OCI-M2 (cell line): ENCODE measurements at regions not wholly inside any gene's neighbourhood (a gene's known extent, or its start where the extent isn't known, plus 50 kb on each side); places are given as distances from the start of the nearest gene placed in this dataset.

ENCODE experiments used
- DNase-seq: peaks from one replicate; lab custom pipeline; 2025; ENCODE audit not compliant: unreplicated experiment; lab: John Stamatoyannopoulos, UW

GRCh38 chr3:17810759-17811158 is 68.3 kb upstream of the TBC1D5 start:
- no peak for DNase-seq

DNA sequence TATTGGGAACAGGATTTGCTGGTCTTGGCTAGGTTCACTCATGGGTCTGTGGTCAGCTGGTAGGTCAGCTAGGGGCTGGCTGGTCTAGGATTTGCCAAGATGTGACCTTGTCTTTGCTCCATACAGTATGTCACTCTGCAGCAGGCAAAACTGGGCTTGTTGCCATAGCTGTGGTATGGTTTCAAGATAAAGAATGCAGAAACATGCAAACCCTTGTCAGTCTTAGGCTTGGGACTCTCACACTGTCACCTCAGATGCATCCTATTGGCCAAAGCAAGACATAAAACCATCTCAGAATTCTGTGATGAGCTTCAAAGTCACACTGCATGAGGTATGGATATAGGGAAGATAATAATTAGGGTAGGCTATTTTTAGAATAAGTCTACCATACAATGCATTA is 66.6 kb upstream of the TBC1D5 start:
- no peak for DNase-seq

DNA sequence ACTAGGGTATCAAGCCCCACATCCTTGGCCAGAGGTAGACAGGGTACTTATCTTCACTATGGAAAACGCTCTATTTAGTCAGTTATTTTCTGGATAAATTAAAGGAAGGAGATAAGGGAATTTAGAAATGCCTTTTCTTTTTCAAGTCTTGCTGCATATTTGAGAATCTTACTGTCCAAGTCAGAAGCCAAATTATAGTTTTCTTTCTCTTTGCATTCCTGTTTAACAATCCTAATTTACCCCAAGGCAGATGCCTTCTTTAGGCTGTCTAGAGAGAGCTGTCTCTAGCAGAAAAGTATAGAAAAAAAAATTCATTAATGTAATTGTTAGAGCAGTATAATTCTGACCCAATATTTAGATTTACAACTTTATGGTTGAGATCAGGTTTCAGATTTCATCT is 64.4 kb upstream of the TBC1D5 start:
- no peak for DNase-seq

GRCh38 chr3:17806201-17806600 is 63.8 kb upstream of the TBC1D5 start:
- no peak for DNase-seq

GRCh38 chr3:17805461-17805940 is 63.1 kb upstream of the TBC1D5 start:
- no peak for DNase-seq

DNA sequence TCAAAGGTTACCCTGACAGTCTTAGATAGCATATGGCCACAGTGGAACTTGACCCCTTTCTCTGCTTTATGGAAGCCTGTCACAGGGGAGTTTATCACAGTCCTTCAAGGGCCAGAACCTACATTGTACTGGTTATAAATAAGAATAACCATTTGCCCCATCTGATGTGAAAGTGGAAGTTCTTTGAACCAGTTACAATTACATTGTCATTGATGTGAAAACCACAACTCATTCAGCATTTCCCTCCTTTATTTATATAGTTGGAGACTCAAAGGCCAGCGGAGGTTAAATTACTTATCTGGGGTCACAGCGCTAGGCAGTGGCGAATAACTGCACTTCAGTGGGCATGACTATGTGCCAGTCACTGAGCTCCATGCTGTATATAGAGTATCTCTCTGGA is 60.5 kb upstream of the TBC1D5 start:
- DNase-seq = no peak

DNA sequence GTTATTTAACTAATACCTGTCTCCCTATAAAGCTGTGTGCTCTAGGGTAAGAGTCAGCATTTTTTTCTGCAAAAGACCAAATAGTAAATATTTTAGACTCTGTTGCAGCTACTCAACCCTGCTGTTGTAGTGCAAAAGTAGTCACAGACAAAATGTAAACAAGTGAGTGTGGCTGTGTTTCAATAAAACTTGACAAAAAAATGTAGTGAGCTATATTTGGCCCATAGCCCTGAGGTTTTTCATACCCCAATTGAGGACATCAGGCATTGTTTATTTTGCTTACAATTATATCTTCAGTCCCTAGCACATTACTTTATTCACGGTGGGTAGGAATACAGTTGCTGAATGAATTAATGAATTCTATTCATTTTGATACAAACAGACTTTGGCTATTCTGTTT is 58.7 kb upstream of the TBC1D5 start:
- no peak for DNase-seq

DNA sequence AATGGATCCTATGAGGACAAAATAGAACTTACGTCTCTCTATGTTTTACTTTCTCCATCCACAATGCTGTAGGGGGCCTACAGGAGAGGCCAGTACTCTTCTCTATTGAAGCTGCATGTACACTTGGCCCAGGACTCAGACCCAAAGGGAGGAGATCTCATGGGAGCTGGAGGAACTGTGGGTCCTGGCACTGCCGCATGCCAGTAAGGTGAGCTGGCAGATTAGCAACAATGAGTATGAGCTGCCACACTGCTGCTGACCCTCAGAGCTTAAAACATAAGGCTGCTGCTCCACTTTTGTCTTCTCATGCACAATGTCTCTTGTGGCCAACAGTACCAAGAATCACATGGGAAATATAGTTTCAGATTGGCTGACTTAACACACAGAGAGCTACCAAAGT is 57.8 kb upstream of the TBC1D5 start:
- DNase-seq = no peak

DNA sequence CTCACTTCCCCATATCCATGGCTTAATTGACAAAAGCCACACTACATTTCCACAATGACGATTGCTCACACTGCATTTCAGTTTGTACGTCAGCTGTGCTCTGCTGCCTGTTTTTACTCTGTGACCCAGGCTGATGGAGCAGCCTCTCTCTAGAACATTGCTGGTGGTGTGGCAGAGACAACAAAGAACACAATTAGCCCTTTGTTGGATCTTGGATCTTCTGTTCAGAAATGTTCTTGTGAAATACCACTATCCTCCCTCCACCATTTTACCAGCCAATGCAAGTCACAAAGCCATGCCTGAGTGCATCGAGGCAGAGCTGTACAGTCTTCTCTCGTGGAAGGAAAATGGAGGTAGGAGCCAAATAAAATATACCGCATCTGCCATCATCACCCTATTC is 56.9 kb upstream of the TBC1D5 start:
- no peak for DNase-seq

GRCh38 chr3:17798000-17798399 is 55.6 kb upstream of the TBC1D5 start:
- DNase-seq = no peak

- no peak for DNase-seq
Observed at GRCh38 chr3:17795711-17796110, 53.3 kb upstream of the TBC1D5 start.

DNA sequence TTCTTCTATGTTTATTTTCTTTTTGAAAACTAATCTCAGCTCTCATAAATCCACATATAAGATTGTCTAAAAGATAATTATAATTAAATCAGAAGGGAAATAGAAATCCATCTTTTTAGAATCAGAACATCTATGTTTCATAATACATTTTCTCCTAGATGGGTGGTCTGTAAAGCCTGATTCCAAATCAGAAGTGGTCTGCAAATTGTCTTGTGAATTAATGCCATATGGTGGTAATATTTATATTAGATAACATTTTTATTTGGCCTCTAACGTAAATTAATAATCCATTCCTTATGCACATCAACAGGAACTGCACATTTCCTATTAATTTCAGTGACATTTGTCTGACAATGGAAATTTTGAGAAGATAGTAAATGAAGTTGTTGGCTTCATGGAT is 52.8 kb upstream of the TBC1D5 start:
- no peak for DNase-seq

DNA sequence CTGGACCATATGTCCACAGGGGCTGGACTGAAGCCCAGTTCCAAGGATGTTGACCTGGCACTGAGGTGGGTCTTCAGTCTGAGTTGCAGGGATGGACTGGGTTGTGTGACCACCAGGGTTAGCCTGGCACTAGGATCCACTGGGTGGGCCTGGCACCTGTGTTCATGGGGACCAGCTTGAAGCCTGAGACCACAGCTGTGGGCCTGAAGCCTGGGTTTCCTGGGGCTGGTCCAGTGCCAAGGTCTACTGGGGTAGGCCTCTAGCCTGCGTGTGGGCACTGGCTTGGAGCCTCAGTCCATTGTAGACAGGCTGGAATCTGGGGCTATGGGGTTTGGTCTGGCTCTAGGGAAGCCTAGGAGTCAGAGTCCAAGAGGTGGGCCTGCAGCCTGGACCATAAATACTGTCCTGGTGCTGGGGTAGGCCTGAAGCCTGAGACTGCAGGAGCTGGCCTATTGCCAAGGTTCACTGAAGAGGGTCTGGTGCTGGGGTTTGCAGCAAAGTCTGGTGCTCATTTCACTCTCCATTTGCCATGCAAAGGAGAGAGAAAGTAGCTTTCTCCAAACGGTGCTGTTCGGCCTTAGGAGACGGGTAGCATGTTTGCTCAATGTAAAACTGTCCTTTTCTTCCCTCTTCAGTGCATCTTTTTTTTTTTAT is 51.2 kb upstream of the TBC1D5 start:
- DNase-seq = no peak
